PFSK-1 (cell line): ENCODE measurements at regions not wholly inside any gene's neighbourhood (a gene's known extent, or its start where the extent isn't known, plus 50 kb on each side); places are given as distances from the start of the nearest gene placed in this dataset.

Experiments used
- POLR2AphosphoS5 ChIP-seq: IDR thresholded peaks from 2 replicates; pipeline ENCODE4 v1.6.1; 2012; ENCODE audit warnings: low read depth, mild to moderate bottlenecking, control low read depth, low read length, moderate library complexity
- TAF1 ChIP-seq: IDR thresholded peaks from 2 replicates; pipeline ENCODE4 v1.6.1; 2012; ENCODE audit warnings: low read length, control low read depth, borderline replicate concordance; ENCODE audit not compliant: insufficient read depth

- TF ChIP-seq POLR2AphosphoS5, result no peak
- TF ChIP-seq TAF1, result no peak
These were observed 68.8 kb downstream of the C9orf50 start for GRCh38 chr9:129552064-129552463.
